Transverse colon (tissue), 4 donors: ENCODE measurements at regions not wholly inside any gene's neighbourhood (a gene's known extent, or its start where the extent isn't known, plus 50 kb on each side); places are given as distances from the start of the nearest gene placed in this dataset.

Source experiments
- DNase-seq: peaks from one replicate; pipeline ENCODE4 v3.0.0-alpha.2; 2019
- H3K27ac ChIP-seq, 4 donors: fragments of 200-600 bp; sonication (generic); 2 replicates each; pipeline ENCODE4 v1.5.1; 2016 to 2018; ENCODE audit warnings: inconsistent platforms in 4 of 4
- H3K27me3 ChIP-seq: fragments of 200-600 bp; sonication (generic); 2 replicates; pipeline ENCODE4 v1.5.1; 2017; ENCODE audit warnings: inconsistent platforms
- H3K36me3 ChIP-seq, 4 donors: fragments of 200-600 bp; sonication (generic); 2 replicates each; pipeline ENCODE4 v1.5.1; 2017 to 2019; ENCODE audit warnings: inconsistent platforms in 4 of 4
- H3K4me1 ChIP-seq, 4 donors: fragments of 200-600 bp; sonication (generic); 2 replicates each; pipeline ENCODE4 v1.5.1; 2017 to 2020; ENCODE audit warnings: inconsistent platforms in 4 of 4
- H3K4me3 ChIP-seq, 4 donors: fragments of 200-600 bp; sonication (generic); 1 replicate in 1 of 4; 2 replicates in 3 of 4; pipeline versions ENCODE4 v1.5.1 to v1.6.1; 2017 to 2019; ENCODE audit warnings: inconsistent platforms in 4 of 4
- H3K9me3 ChIP-seq, 2 donors: fragments of 200-600 bp; sonication (generic); 2 replicates each; pipeline ENCODE4 v1.5.1; 2017 to 2019; ENCODE audit warnings: inconsistent platforms in 2 of 2
- CTCF ChIP-seq, 5 experiments: fragments of 200-600 bp in 3 of 5; fragments of 450-650 bp in 2 of 5; sonication (generic) in 3 of 5; IDR thresholded peaks; 1 replicate in 2 of 5; 2 replicates in 3 of 5; pipeline ENCODE4 v1.5.1; 2016 to 2017; ENCODE audit warnings: antibody characterized with exemption in 5 of 5, inconsistent platforms in 3 of 5, mild to moderate bottlenecking in 2 of 5, moderate library complexity in 1 of 5
- EP300 ChIP-seq: sonication (generic); formaldehyde crosslinking; IDR thresholded peaks from one replicate; pipeline ENCODE4 v1.6.1; 2017; ENCODE audit warnings: antibody characterized with exemption, low read depth
- POLR2A ChIP-seq: fragments of 450-650 bp; IDR thresholded peaks from one replicate; pipeline ENCODE4 v1.6.1; 2016; ENCODE audit warnings: antibody characterized with exemption, mild to moderate bottlenecking, moderate library complexity
- POLR2AphosphoS5 ChIP-seq, 3 donors: sonication (generic); formaldehyde crosslinking; IDR thresholded peaks; one replicate each; pipeline ENCODE4 v1.6.1; 2016; ENCODE audit warnings: antibody characterized with exemption in 3 of 3
- WGBS, 2 donors: methylation state at CpG; one replicate each; pipeline ENCODE4 v1.1.5; 2018; ENCODE audit warnings: low coverage in 1 of 2; 5-methylcytosine and 5-hydroxymethylcytosine counted together
- in situ Hi-C, 4 donors: fragments of 200-750 bp; cut with MboI; loops; one replicate each; pipeline versions ENCODE4 v1.15.0 to v1.15.1; 2017; ENCODE audit warnings: low sequenced_read_pairs in 3 of 4, low pct_ligation_motif_present in 1 of 4, low pct_unique_long_range_greater_than_20kb in 1 of 4
- intact Hi-C: fragments of 100-400 bp; cut with DNase I; formaldehyde crosslinking; loops from one replicate; pipeline ENCODE4 v1.15.1; 2023; ENCODE audit warnings: low total_unique reads

GRCh38 chr1:198865319-198865718 is 226.5 kb downstream of the PTPRC start:
- Histone ChIP-seq H3K27ac (no peak overlapping the region), H3K27me3 (no peaks in the 10 kb centered on the region), H3K9me3 (no peaks in the 10 kb centered on the region), H3K4me1 (no peaks in the 10 kb centered on the region), H3K4me3 (no peak overlapping the region), H3K36me3 (no peaks in the 10 kb centered on the region)
- in situ Hi-C loops, result no loop called here
- no peak for TF ChIP-seq EP300
- TF ChIP-seq POLR2AphosphoS5 (IDR thresholded peaks at IDR 0.05), result no peak
- WGBS, 2 donors, result 81 to 82% methylated on average over 2 of the region's 2 CpGs
- no peak for DNase-seq
- intact Hi-C loops, result no loop called here

- no peaks in the 10 kb centered on the region for H3K36me3 ChIP-seq
- intact Hi-C loops (no loop called here), in situ Hi-C loops (no loop called here)
- H3K27me3 ChIP-seq, result no peaks in the 10 kb centered on the region
- H3K9me3 ChIP-seq, result no peaks in the 10 kb centered on the region
- no peaks in the 10 kb centered on the region for H3K4me1 ChIP-seq
- TF ChIP-seq POLR2AphosphoS5 (IDR thresholded peaks at IDR 0.05) (no peak), EP300 (no peak)
- no peak overlapping the region for H3K4me3 ChIP-seq
- WGBS, 2 donors, result 73 to 77% methylated on average over 6 of the region's 6 CpGs
- H3K27ac ChIP-seq, result no peak overlapping the region
- no peak for DNase-seq
Observed at GRCh38 chr1:198867182-198867581, 228.3 kb downstream of the PTPRC start.

- no peaks in the 10 kb centered on the region for H3K4me1 ChIP-seq
- no peak for DNase-seq
- TF ChIP-seq POLR2AphosphoS5 (IDR thresholded peaks at IDR 0.05) (no peak), POLR2A (no peak), CTCF (IDR thresholded peaks at IDR 0.05) (no peak)
- intact Hi-C loops (no loop called here), in situ Hi-C loops (no loop called here)
- no peak overlapping the region for H3K4me3 ChIP-seq
- no peaks in the 10 kb centered on the region for H3K27me3 ChIP-seq
- no peaks in the 10 kb centered on the region for H3K36me3 ChIP-seq
- H3K9me3 ChIP-seq, result no peaks in the 10 kb centered on the region
- 94% methylated on average over 2 of the region's 2 CpGs for WGBS, 2 donors
- H3K27ac ChIP-seq, result no peak overlapping the region
Observed at GRCh38 chr1:198873696-198874230, 234.9 kb downstream of the PTPRC start.

- intact Hi-C loops (no loop called here), in situ Hi-C loops (no loop called here)
- no peak for TF ChIP-seq EP300
- TF ChIP-seq POLR2AphosphoS5 (IDR thresholded peaks at IDR 0.05), result no peak
- TF ChIP-seq POLR2A, result no peak
- TF ChIP-seq CTCF (IDR thresholded peaks at IDR 0.05), result no peak
- no peaks in the 10 kb centered on the region for H3K4me1 ChIP-seq
- WGBS, 2 donors, result 84 to 95% methylated on average over 4 to 10 of the region's 10 CpGs
- H3K4me3 ChIP-seq, result no peak overlapping the region
- no peaks in the 10 kb centered on the region for H3K36me3 ChIP-seq
- no peak overlapping the region for H3K27ac ChIP-seq
- no peaks in the 10 kb centered on the region for H3K9me3 ChIP-seq
- DNase-seq, result no peak
- no peaks in the 10 kb centered on the region for H3K27me3 ChIP-seq
Observed at GRCh38 chr1:198876371-198876871, 237.6 kb downstream of the PTPRC start.

GRCh38 chr1:198878566-198878965 is 239.7 kb downstream of the PTPRC start:
- H3K4me1 ChIP-seq, result no peaks in the 10 kb centered on the region
- DNase-seq, result no peak
- no peak overlapping the region for H3K4me3 ChIP-seq
- in situ Hi-C loops, result no loop called here
- intact Hi-C loops, result no loop called here
- 99 to 100% methylated on average over 2 of the region's 2 CpGs for WGBS, 2 donors
- H3K27me3 ChIP-seq, result no peaks in the 10 kb centered on the region
- TF ChIP-seq CTCF (IDR thresholded peaks at IDR 0.05), result no peak
- TF ChIP-seq EP300, result no peak
- TF ChIP-seq POLR2A, result no peak
- TF ChIP-seq POLR2AphosphoS5 (IDR thresholded peaks at IDR 0.05), result no peak
- no peak overlapping the region for H3K27ac ChIP-seq
- H3K9me3 ChIP-seq, result no peaks in the 10 kb centered on the region
- H3K36me3 ChIP-seq, result no peaks in the 10 kb centered on the region
